ENCODE measurements at regions not wholly inside any gene's neighbourhood (a gene's known extent, or its start where the extent isn't known, plus 50 kb on each side); places are given as distances from the start of the nearest gene placed in this dataset.

DNA sequence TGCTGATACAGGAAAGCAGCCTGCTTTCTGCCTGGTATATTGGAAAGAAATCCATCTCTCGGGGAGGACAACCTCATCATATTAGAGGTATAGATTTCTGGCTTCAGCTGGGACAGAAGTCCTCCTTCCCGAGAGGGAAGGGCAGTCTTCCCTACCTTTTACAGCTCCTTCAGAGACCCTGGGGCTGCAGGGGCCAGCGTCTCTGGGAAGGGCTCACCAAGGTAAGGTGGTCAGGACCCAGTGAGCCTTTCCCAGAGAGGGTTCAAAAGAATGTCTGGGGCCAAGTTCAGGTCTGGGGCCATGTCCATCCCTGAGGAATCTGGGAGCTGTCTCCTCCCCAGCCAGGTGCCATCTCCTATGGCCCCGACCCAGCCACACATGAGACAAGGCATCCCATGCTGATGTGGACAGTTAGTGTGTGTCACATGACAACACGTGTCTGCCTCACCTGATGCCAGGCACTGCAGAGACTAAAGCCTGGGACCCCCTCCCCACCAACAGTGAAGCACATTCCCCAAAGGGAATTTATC is 136.4 kb downstream of the URI1 start:
- TF ChIP-seq CTCF (conservative IDR thresholded peaks at IDR 0.05 in 1 of 2, IDR thresholded peaks at IDR 0.05 in 1 of 2; ENCODE audit: extremely low read depth in 1 of 2, insufficient read depth in 1 of 2, low read depth in 1 of 2, low read length in 2 of 2) = no peak
- TF ChIP-seq EZH2 (IDR thresholded peaks at IDR 0.05; ENCODE audit: borderline replicate concordance, low read length) = no peak
